NK-92 treated with Interleukin-12 subunit alpha and Interleukin-12 subunit beta, amount 100 ng/mL, for 24 hours (cell line): ENCODE measurements at regions not wholly inside any gene's neighbourhood (a gene's known extent, or its start where the extent isn't known, plus 50 kb on each side); places are given as distances from the start of the nearest gene placed in this dataset.
"Not testable (repeated sequence)": the region's sequence is repeated elsewhere in the genome, so short reads cannot be mapped to it uniquely, and the experiment has no call there.

ENCODE experiments used
- DNase-seq: peaks from one replicate; lab custom pipeline; 2025; lab: John Stamatoyannopoulos, UW

DNA sequence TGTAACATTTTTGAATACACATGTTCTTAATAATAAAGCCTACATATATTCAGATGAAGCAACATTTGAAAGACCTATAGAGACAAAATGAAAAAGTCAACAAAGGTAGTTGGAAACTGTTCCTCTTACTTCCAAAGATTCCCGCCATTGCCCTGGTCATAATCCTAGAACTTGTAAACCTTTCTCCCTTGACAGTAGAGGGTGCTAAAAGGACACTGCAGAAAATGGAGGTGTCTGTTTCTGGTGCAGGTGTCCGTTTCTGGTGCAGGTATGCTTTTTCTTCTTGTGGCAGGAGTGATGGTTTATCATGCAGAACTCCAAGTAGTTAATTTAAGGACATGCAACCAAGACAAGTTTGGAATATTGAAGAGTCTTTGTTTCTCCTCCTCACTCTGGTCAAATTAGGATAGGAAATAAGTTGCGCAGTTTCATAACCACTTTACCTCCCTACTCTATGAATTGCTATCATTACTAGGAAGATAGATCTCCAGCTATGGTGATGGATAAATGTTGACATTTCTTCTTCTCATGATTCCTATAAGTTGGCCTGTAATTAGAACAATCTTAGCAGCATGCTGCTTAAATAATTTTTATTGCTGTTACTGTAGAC lies 56.0 kb upstream of the FAM174A start:
- DNase-seq = no peak

DNA sequence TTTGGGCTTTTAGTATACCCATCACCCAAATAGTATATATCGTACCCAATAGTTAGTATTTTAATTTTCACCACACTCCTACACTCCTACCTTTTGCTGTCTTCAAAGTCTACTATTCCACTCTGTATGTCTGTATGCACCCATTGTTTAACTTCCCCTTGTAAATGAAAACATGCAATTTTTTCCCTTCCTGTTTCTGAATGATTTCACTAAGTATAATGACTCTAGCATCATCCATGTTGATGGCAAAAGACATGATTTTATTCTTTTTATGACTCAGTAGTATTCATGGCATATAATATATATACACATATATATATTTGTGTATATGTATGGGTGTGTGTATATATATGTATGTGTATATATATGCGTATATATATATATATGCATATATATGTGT lies 63.1 kb upstream of the FAM174A start:
- DNase-seq = no peak

DNA sequence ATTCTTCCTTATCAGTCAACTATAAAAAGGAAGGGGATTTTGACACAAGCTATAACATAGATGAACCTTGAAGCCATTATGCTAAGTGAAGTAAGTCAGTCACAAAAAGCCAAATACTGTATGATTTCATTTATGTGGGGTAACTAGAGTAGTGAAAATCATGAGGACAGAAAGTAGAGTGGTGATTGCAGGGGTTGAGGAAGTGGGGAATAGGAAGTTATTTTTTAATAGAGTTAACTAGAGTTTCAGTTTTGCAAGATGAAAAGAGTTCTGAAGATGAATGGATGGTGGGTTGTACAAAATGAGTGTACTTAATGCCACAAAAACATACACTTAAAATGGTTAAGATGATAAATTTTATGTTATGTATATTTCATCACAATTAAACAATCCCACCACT lies 65.4 kb upstream of the FAM174A start:
- no peak for DNase-seq

DNA sequence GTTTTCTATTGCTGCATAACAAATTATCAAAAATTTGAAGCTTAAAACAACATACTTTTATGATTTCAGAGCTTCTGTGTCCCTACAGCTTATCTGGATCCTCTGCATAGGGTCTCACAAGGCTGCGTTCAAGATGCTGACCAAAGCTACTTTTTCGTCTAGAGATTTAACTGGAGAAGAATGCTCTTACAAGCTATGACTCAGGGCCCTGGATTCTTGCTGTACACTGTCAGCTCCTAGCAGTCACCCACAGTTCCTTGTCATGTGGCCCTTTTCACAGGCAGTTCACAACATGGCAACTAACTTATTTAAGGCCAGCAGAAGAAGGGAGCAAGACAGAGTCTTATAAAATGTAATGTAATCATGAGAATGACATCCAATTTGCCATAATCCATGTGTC lies 70.8 kb upstream of the FAM174A start:
- no peak for DNase-seq

DNA sequence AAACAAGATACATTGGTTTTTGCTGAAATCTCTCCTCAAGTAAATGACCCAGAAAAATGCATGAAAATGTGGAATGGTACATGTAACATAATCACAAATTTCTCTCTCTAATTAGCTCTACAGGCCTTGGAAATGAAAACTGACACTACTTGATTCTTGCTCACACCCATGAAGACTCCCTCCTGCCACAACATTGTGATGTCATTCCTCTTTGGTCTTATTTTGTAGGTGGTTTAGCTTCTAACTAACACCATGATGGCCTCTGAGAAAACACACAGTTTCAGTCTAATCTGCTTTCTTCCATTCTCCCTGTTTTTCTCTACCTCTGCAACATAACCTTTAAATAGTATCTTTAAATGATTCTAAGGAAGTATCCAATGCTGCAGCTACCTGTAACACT lies 78.6 kb upstream of the FAM174A start:
- DNase-seq = no peak

DNA sequence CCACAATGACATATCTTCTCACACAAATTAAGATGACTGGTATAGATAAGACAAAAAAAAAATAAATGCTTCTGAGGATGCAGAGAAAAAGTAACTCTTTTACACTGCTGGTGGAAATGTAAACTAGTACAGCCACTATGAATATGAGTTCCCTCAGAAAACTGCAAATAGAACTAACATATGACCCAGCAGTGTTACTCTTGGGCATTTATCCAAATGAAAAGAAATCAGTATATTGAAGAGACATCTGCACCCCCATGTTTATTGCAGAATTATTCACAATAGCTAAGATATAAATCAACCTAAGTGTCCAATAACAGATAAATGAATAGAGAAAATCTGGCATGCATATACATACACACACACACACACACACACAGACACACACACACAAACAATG lies 83.0 kb upstream of the FAM174A start:
- DNase-seq = no peak

DNA sequence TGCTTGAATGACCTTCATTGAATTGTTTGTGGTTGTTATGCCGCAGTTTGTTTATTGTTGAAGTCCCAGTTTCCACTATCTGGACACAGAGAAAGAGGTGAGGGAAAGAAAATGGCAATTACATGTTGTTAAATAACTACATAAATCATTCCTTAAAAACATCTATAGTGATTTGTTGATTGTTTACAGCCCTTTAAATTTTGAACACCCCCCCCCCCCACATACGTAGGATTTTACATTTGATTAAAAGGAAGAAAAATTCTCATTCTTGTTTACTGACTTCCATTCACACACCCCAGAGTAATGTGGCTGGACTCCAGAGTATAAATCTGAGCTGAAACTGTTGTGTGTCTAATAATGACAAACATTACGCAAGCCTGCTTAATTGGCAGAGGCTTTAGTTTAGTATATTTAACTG lies 87.1 kb upstream of the FAM174A start:
- no peak for DNase-seq

DNA sequence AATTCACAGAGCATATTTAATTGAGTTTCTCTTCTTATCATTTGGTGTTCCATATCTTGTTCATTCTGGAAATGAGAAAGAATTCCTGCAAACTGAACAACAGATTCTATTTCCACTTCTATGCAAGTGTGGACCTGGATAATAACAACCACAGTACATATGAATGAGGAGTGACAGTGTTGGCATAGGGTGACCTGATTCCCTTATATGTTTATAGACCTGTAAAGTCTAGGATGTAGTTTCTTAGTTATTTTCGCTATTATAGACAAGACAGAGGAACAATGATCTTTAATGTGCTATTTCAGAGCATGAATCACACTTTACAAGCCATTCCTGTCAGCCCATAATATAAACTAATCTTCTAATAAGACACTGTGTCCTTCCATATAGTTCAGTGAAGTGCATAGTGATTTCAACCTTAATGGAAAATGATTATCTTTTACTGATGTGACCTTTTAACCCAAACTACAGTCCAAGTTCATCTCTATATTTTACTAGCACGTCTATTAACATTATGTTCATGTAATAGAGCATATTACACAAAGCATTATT lies 88.2 kb upstream of the FAM174A start:
- DNase-seq = no peak

DNA sequence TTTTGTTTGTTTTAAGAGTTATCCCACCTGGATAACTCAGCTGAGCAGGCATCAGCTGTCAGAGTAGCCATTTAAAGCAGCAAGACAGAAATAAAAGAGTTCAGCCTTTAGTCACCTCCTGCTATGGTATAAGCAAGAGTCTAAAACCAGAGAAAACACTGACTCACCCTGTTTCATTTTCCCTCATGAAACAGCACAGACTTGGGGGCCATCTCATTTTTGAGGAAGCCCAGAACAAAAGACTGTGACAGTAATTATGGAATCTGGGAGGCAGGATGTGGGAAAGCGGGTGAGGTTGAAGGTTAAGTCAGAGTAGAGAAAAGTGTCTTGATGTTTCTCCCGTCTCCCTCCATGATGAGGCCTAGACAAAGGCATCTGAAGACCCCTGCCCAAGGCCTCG lies 90.2 kb upstream of the FAM174A start:
- DNase-seq = no peak

DNA sequence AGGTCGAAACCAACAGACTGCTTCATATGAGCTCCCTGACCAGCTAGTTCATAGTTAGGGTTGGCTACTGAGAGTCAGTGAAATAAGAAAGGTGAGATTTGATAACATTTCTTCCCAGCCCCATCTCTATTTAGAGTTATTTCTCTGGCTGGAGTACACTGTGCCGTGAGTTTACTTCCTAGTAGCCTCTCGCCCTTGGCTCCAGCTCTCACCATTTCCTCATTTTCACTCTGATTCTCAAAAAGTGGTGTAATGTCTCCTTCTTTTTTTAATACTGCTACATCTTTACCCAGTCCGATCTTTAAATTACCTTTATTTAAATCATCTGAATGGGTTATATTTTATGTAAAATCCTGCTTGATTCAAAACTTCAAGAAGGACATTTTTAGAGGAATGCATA lies 100.4 kb upstream of the FAM174A start:
- DNase-seq = no peak

DNA sequence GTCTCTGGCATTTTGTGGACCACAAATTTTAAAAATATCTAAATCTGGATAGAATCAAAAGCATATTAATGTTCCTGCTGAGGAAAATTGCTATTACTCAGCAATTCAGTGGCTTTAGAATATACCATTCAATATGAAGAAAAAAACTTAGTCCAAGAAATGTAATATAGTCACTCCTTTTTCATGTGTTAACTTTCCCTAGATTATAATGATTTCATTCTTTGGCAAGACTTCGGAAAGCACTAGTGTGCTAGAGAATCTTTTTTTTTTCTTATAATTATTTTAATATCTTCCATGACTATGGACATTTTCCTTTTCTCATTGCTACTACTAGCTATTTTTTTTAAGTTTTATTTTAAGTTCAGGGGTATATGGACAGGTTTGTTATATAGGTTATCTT lies 102.4 kb upstream of the FAM174A start:
- DNase-seq = no peak

DNA sequence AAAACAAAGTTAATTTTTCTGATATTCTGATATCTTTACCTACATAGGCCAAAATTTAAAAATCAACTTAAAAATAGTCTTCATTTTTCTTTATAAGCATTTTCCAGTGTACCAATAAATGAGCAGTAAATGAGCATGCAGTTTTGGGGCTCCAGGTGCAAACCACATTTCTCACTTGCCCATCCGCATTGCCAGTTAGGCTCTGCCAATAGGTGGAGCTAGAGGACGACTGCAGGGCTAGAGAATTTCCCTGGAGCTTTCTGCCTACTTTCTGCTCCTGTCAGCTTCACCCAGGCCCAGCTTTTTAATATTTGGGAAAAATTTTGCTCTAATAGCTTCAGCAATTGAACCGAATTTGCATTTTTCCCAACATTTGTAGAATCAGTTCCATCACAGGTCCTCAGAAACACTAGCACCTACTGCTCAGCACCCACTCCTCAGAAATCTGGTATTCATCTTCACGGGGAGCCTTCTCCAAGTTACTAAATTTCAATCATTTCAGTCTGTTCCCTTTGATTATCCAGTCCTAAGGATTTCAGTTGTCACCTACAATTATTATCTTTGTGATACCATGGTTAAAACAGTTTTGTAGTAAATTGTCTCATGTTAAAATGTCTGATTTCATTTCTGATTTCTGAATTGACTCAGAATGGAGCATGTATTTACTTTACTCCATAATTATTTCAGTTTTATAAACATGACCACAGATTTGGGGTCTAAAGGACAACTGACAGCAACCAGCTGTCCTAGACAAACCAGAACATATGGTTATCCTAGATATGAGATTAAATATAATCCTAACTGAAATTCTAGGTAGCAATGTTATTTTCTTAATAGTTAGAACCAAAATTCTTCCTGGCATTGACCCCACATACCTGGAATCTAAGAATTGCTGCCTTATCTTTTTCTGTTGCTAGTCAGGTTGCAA lies 104.6 kb upstream of the FAM174A start:
- DNase-seq = peak; percentile 0

DNA sequence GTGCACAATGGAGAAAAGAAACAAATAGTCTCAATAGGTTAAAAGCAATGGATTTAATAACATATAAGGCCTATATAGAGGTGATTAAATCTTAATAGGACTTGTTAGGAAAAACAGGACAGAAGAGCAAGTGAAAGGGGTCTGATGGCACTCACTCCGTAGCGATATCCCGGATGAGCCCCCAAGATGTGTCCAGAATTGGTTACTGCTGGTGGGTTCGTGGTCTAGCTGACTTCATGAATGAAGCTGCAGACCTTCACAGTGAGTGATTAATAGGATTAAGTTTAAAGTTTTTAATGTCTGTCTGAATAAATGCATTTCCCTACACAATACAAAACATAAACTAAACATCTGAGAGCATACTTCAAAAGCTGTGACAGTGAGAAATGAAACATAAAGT lies 110.4 kb upstream of the FAM174A start:
- no peak for DNase-seq

DNA sequence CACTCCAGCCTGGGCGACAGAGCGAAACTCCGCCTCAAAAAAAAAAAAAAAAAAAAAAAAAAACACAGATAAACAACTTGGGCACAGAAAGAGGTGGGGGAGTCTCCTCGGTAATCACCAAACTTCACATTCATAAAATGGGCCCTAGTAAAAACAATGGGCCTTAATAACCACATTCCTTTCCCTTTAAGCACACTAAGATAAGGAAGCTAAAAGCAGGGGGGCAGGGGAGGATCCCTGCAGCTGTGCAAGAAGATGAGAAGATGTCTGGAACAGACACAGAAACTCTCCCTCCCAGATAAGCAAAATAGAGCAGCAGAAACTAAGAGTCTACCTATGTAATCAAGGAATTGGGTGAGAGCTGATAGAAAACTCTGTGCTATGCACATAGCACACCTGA lies 111.2 kb upstream of the FAM174A start:
- DNase-seq = no peak

DNA sequence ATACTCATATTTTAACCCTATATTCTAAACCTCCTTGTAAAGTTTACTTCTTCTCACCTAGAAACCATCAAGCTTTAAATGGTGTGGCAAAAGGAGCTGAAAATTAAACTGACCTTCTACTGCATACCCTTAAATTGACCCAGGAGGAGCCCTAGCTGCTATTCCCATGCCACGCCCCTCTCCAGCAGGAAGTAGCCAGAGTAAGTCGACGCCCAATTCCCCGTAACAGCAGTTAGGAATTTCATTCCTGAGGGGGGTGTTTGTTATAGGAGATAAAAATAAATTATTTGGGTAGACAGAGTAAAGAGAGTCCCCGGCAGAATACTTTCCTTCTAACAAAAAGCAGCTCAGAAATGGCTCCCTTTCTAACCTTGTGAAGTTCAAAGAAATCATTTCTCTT lies 111.8 kb upstream of the FAM174A start:
- no peak for DNase-seq

DNA sequence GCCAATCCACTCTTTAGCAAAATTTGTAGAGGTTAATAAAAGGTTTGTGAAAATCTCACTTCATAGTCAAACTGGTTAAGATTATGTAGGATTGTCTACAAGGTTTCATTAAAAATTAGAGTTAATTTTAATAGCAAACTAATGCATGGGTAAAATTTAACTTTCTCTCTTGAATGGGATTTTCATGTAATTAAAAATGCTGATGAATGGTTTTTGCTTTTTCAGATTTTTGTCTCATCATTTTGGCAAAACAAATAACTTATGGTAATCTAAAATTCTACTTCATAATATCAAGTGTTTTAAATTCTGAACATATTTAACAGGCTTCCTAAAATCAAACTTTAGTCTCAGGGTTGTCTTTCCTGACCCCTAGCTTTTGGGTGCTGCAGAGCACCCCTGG lies 113.8 kb upstream of the FAM174A start:
- DNase-seq = no peak

DNA sequence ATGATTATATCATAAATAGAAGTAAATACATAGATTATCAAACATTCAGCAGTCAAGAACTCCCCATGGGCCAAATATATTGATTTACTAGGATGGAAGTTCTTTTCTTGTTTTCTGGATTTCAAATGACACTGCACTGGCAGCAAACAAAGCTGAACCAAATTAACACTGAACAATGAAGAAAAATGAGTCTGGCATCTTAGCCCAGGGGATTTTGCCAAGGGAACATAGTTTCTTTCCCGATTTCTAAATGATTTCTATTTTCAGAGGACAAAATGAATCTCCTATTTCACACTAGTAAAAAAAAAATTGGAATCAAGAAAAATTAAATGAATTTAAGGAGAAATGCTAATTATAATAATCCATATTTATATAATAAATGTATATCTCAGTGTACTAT lies 116.9 kb upstream of the FAM174A start:
- no peak for DNase-seq

DNA sequence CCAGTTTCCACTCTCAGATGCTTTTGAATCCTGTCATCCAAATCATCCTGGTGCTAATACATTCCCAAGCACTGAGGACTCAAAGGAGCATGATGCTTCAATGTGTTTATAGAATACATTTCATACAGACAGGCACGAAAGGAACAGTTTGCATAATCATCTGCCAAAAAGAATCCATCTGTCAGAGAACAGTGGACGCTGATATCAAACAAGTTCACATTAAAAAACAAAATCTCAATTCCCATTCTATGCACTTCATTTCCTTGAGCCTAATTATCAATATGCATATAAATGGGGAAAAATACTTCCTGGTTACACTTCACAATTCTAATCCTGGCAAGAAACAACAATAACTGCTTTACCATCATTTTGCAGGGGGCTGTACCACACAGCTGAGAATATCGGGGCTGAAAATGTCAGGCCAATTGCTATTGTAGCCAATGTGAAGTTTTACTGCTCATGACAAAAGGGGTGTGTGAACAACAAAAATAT lies 125.5 kb upstream of the FAM174A start:
- no peak for DNase-seq

DNA sequence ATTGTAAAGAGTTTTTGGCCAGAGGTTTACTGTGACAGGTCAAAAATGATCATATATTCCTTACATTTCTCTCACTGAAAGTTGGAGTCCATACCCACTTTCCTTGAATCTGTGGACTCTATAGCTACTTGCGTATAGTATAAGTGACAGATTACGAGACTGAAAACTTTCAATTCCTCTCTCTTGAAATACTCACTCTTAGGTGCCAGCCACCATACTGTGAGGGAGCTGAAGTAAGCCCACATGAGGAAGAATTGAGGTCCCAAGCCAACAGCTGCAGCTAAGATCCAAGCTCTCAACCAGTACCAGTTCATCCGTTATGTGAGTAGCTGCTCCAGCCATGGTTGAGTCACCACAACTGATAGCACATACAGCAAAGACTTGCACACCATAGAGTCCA lies 128.1 kb upstream of the FAM174A start:
- no peak for DNase-seq

DNA sequence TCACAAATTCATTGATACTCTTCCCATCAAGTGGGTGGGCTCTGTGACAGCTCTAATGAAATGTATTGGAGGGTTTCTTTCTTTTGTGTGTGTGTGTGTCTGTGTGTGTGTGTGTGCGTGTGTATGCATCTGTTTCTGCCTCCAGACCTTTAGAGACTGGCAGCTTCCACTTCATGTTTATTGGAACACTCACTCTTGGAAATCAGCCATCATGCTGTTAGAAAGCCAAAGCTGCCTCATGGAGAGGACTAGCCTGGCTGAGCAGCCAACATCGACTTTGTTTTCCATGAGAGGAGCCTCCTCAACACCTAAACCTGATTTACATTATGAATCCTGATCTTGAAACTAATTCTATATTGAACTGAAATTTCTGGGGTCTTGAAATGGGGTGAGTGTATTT lies 128.5 kb upstream of the FAM174A start:
- DNase-seq = no peak

DNA sequence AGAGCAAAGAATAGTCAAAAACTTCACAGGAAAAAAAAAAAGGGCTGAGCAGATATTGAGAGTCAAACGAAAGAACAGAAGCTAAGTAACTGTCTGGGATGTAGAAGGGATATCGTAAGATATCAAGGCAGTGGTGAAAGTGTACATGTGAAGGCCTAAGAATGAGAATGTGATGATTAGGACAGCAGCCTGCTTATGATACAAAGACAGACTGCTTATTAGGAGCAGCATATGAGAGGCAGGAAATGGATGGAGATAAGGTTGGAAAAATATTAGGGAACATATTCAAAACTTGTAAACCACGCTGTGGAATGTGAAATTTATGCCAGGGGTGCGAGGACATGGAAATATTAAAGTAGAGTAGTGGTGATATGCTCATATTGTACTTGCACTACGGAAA lies 133.1 kb upstream of the FAM174A start:
- no peak for DNase-seq

DNA sequence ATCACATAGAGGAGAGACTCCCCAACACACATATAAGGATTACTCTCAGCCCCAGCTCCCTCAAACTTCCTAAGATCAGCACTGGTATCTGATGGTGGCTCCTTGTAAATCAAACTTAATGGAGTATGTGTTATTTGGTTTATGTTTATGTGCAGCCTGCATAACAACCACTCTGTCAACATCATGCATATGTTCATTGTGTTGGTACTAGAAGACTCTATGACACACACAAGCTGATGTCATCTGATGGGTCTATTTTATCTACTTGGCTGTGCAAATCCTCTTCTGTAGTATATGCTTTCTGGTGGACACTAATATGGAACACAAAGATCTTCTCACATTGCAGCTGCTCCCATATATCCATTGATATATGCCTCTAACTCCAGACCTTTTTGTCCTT lies 134.0 kb upstream of the FAM174A start:
- DNase-seq = no peak

DNA sequence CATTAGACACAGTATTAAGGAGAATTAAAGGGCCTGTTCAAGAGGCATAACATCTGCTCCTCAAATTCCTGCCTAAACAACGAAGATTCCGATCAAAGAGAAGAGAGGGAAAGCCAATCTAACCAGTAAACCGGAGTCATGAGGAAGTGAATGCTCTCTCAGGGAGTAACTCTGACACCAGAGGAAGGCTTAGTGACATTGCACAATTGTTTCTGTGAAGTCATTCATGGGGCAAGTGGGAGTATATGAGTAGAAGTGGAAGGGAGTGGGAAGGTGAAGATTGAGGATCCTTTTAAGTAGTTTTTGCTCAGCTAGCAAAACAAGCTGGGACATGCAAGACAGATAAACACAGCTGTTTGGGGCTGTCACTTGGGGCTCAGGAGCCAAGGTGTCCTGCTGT lies 136.4 kb upstream of the FAM174A start:
- not testable (repeated sequence) for DNase-seq
